ENCODE measurements at regions not wholly inside any gene's neighbourhood (a gene's known extent, or its start where the extent isn't known, plus 50 kb on each side); places are given as distances from the start of the nearest gene placed in this dataset.
"Not testable (repeated sequence)": the region's sequence is repeated elsewhere in the genome, so short reads cannot be mapped to it uniquely, and the experiment has no call there.

- no peak for DNase-seq
These were observed 132.9 kb upstream of the CRHR1 start for GRCh38 chr17:45651145-45651709.

DNA sequence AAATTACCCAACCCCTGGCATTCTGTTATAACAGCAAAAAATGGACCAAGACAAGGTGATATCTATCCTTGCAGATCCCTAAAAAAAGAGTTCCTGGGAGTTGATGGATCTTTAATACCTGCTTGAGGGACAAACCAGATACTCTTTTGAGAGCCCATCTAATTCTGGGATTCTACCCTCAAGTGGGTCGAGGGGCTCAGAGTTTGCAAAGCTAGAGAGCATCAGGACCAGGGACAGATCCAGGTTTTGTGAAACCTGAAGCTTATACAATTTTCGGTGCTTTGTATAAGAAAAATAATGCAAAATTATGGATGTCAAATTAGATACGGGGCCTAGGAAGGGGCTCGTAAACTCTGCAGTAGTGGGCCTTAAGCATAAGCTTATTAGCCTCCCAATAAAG is 130.5 kb upstream of the CRHR1 start:
- no peak for DNase-seq

DNA sequence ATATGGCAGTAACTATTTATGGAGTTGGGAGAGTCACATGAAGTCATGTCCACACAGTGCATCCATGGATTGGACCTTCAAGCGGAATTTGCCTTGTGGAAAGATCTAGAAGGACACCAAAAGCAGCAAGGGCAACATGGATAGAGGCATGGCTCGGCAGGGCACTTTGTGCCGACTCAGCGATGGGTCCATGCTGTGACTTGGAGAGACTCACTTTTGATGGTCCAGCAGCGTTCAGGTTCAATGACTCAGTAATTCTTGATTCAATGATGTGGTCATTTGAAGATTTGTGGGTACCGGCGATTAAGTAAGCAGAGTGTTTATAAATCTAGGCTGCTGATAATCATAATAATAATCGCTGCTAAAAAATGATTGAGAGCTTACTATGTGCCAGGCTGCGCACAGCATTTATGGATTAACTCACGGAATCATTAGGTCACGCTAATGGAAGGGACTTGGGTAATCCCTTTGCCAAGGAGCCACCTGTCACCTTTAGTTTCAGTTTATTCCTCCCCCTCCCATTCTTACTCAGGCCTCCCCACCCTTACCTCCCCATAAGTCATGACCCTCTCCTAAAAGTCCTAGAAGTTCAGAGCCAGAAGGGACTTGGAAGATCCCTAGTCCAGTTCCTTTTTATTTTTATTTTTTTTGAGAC is 127.5 kb upstream of the CRHR1 start:
- DNase-seq, result peak; percentile 86

DNA sequence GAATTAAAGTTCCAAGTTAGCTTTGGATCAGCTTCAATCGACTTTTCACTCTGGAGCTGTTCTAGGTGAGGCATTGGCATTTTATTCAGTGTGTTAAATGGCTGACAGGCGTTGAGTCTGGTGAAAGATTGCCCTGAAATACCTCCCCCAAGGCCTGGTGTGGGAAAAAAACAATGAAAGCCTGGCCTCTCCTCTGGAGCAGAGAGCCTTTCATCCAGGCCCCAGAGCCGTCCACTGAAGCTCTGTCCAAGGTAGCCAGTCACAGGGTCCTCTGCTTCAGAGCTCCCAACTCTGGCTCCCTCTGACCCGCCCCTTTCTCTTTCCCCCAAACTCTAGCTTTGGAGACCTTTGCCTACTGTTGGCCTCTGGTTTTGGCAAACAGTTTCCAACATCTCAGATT is 123.6 kb upstream of the CRHR1 start:
- DNase-seq, result no peak

DNA sequence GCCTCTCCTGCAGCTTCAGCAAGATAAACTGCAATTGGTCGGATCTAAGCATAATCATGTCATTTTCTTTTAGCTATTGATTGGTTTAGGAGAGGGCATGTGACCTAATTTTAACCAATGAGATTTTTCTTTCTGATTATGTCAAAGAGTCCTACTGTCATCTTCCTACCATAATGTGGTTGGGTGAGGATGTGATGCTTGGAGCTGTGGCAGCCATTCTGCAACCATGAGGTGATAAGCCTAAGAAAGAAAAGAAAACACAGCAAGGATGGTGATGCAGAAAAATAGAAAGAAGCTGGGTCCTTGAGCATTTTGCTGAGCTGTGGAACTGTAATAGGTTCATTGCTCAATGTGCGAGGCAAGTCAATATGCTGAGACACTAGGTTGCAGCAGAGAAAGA is 121.7 kb upstream of the CRHR1 start:
- no peak for DNase-seq

GRCh38 chr17:45663772-45664171 is 120.3 kb upstream of the CRHR1 start:
- no peak for DNase-seq

GRCh38 chr17:45664921-45665320 is 119.2 kb upstream of the CRHR1 start:
- no peak for DNase-seq

DNA sequence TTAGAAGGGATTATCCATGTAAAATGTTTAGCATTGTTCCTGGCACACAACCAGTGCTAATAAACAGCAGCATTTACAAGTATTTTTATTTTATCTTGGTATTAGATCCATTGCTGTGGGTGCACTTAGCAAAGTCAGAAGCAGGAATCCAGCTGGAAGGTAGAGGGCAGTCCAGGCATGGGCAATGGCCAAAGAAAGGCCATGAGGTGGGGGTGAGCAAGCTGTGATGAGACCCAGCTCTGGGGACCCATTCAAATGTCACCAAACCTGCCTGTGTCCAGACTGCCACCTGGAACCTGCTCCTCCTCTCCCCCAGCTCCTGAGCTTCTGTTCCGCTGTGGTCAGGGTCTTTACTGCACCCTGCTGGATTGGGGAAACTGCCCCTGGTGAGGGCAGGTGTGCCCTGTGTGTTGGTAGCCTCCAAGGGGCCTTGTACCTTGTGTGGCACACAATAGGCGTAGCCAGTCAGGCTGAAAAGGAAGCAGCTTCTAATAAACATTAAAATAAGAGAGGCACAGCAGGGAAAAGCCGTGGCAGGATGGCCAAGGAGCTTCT is 118.0 kb upstream of the CRHR1 start:
- DNase-seq, result no peak

DNA sequence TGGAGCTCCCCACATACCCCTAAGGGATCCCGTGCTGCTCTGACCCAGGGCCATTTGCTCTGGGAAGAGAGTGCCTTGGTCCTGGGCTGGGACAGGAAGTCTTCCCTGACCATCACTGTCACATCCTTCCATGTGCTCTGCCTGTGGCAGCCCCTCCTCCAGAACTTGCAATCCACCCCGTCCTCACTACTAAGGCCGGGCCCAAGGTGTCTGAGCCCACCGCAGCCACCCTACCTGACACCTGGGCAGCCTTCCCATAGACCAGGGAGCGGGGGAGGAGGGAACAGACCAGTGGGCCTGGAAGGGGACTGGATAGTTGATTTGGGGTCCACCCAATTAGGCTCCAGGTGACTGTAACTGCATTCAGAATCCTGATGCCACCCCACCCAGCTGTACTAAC is 117.5 kb upstream of the CRHR1 start:
- no peak for DNase-seq

DNA sequence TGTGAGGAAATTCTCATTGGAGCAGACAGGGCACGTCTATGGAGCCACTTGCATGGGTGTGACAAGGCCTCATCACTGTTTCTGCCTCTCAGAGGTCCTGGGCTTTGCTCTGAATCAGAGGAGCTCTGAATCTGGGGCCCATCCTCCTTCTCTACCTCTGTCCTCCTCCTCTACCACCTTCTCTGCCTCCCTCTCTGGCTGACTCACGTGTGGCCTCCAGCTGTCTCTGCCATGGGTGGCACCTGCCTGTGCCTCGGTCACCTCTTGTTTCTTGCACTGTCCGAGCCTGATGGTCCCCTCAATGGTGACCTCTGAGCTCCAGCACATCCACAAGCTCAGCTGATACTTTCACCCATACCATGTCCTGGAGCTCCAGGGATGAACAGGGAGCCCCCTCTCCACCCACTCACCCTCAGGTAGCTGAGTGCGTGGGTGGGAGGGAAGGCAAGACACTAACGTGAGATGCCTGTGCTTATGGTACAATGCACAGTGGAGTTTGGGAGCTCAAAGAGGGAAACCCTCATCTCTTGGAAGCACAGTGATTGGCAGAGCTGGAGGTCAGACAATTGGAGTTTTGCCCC is 116.4 kb upstream of the CRHR1 start:
- no peak for DNase-seq

DNA sequence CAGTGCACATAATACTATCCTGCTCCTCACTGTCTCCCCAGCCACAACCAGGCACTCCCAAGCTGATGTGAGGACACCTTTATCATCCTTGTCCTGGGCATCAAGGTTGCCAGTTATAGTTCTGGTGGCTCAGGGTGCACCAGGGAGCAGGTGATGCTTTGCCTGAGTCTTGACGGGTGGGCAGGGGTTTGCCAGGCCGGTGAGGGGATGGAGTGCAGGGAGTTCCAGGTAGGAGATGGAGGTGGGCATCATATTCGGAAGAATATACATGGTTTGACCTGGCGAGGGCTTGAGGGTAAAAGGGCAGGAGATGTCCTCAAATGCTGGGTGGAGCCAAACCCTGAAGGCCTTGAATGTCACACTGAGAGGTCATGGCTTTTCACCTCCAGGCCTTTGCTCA is 115.8 kb upstream of the CRHR1 start:
- DNase-seq, result no peak

DNA sequence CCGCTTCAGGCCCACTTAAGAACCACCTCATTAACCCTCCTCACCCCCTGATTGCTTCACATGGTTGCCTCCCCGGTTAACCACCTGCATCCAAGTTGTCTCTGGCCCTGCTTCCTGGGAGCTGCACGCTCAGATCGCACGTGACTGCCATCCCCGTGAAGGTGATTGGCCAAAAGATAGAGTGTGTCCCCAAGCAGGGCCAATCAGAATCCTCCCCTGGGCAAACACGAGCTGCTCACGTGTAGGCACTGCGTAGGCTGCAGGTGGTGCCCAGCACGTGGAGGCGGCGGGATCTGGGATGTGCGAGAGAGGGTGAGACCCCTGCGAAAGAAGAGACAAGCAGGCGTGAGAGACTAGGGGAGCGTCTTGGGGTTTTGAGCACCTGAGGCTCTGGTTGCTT is 111.8 kb upstream of the CRHR1 start:
- DNase-seq, result no peak

DNA sequence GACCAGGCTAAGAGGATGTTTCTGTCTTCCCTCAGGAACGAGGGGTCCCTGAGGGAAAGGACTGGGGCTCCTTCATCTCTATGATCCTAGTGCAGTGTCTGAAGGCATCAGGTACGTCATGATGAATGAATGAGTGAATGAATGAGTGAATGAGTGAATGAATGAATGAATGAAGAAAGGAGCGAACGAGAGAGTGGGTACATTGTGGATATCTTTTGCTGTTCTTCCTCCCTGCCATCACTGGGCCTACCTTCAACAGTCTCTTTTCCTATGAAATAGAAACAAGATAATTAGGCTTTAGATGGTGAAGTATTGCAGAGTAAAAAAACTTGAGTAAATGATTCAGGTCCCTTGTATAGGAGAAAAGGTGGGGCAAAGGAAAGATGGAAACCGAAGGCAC is 111.3 kb upstream of the CRHR1 start:
- DNase-seq, result no peak

DNA sequence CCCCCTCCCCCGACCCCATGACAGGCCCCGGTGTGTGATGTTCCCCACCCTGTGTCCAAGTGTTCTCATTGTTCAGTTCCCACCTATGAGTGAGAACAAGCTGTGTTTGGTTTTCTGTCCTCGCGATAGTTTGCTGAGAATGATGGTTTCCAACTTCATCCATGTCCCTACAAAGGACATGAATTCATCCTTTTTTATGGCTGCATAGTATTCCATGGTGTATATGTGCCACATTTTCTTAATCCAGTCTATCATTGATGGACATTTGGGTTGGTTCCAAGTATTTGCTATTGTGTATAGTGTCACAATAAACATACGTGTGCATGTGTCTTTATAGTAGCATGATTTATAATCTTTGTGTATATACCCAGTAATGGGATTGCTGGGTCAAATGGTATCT is 110.4 kb upstream of the CRHR1 start:
- DNase-seq, result not testable (repeated sequence)

DNA sequence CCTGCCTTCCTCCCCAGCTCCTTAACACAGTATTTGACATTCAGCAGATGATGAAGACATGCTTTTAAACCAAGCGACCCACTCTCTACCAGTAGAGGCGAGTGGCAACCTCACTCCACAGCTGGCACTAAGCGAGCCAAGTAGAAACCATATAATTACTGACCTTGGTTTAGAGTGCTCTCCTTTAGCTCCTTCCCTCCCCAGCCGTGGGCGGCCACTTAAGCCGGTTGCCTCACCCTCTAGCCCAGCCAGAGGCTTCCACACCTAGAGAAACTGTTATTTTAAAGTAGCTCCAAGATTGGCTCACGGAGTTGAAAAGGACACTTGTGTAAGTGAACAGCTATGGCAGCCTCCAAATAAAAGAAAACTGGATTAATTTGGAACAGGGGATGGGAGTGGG is 109.1 kb upstream of the CRHR1 start:
- DNase-seq, result no peak

DNA sequence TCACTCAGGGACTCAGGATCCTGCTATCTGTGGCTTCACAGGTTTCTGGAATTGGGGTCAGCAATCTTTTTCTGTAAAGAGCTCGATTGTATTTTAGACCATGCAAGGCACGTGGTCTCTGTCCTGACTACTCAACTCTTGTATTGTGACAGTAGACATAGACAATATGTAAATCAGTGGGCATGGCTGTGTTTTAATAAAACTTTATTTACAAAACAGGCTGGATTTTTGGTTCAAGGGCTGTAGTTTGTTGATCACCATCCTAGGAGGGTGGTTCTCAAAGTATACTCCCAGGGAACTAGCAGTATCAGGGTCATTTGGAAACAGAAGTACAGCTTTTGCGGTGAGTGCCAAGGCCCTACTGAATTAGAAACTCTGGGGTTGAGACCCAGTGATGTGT is 108.2 kb upstream of the CRHR1 start:
- DNase-seq, result no peak

DNA sequence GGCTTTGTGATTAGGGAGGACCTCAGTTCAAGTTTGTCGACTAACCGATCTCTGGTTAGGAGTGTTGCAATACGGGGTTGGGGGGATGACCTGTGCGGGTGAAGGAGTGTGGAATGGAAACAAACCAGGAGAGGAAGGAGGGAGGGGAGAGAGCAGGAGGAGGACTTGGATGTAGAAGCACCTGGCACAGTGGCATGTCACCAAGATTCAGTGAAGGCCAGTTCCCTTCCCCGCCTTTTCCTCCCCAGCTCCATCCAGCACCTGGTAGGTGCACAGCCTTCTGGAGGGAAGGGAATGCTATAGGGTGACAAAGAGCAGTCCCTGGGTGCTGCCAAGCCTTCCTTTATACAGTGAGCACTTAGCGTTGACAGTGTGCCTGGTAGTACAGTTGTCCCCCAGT is 107.4 kb upstream of the CRHR1 start:
- DNase-seq, result no peak

- peak; percentile 62 for DNase-seq
These were observed 106.3 kb upstream of the CRHR1 start for GRCh38 chr17:45677770-45678169.

GRCh38 chr17:45679426-45679825 is 104.7 kb upstream of the CRHR1 start:
- no peak for DNase-seq

GRCh38 chr17:45680360-45680759 is 103.8 kb upstream of the CRHR1 start:
- DNase-seq, result no peak

GRCh38 chr17:45681706-45682105 is 102.4 kb upstream of the CRHR1 start:
- DNase-seq, result no peak

GRCh38 chr17:45686250-45686649 is 97.9 kb upstream of the CRHR1 start:
- no peak for DNase-seq

DNA sequence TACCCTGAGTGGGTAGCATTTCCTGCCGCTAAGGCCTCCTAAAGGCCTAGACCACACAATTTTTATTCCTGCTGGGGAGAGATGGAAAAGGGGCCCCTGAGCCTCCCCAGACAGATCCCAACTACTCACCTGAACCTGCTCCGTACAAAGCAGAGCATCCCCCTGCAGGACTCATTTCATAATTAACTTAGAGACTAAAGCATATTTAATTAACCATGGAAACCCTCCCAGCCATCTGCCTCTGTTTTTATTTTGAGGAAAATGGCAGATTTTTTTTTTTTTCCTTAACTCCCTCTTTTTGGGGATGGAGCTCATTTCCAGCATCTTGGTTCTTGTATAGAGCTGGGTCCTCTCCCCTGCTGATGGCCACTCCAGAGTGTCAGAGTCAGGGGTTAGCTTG is 96.5 kb upstream of the CRHR1 start:
- no peak for DNase-seq

DNA sequence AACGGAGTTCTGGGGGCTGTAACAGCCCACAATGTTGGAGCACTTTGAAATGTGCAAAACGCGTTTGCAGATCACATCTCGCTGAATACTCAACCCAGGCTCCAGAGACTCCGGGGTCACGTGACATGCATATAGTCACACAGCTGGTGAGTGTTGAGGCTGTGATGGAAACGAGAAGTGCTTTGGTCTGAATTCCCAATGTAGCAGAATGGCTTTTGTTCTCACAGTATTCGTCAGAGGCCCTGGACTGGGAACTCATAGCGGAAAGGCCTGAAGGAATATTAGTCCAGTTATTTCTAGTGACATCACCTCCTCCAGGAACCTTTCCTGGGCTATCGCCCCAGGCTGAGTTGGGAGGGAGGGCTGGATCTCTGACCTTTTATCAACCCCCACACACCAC is 95.8 kb upstream of the CRHR1 start:
- no peak for DNase-seq

GRCh38 chr17:45688820-45689219 is 95.3 kb upstream of the CRHR1 start:
- no peak for DNase-seq
